ENCODE measurements at regions not wholly inside any gene's neighbourhood (a gene's known extent, or its start where the extent isn't known, plus 50 kb on each side); places are given as distances from the start of the nearest gene placed in this dataset.
"Not testable (repeated sequence)": the region's sequence is repeated elsewhere in the genome, so short reads cannot be mapped to it uniquely, and the experiment has no call there.

DNA sequence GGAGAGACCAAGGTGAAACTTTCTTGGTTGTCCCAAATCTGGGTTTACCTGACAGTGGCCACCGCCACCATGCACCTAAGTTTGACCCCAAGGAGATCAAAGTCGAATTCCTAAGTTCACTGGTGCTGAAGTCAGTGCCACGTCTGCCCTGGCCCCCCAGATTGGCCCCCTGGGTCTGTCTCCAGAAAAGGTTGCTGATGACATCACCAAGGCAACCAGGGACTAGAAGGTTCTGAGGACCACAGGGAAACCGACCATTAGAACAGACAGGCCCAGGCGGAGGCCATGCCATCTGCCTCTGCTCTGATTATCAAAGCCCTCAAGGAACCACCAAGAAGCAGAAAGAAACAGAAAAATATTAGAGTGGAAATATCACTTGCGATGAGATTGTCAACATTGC is 91.2 kb downstream of the DLL1 start:
- Mint-ChIP-seq H3K27ac (no peak overlapping the region), H3K4me3 (no peak overlapping the region), H3K36me3 (no peaks in the 10 kb centered on the region), H3K27me3 (peaks cover 2% of the 10 kb centered on the region), H3K4me1 (ENCODE audit: unreplicated experiment) (no peaks in the 10 kb centered on the region), H3K9me3 (no peaks in the 10 kb centered on the region)
- no peak for DNase-seq (ENCODE audit: extremely low spot score, unreplicated experiment)
- TF ChIP-seq, protein P1, sequence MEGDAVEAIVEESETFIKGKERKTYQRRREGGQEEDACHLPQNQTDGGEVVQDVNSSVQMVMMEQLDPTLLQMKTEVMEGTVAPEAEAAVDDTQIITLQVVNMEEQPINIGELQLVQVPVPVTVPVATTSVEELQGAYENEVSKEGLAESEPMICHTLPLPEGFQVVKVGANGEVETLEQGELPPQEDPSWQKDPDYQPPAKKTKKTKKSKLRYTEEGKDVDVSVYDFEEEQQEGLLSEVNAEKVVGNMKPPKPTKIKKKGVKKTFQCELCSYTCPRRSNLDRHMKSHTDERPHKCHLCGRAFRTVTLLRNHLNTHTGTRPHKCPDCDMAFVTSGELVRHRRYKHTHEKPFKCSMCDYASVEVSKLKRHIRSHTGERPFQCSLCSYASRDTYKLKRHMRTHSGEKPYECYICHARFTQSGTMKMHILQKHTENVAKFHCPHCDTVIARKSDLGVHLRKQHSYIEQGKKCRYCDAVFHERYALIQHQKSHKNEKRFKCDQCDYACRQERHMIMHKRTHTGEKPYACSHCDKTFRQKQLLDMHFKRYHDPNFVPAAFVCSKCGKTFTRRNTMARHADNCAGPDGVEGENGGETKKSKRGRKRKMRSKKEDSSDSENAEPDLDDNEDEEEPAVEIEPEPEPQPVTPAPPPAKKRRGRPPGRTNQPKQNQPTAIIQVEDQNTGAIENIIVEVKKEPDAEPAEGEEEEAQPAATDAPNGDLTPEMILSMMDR (conservative IDR thresholded peaks at IDR 0.05) = no peak

DNA sequence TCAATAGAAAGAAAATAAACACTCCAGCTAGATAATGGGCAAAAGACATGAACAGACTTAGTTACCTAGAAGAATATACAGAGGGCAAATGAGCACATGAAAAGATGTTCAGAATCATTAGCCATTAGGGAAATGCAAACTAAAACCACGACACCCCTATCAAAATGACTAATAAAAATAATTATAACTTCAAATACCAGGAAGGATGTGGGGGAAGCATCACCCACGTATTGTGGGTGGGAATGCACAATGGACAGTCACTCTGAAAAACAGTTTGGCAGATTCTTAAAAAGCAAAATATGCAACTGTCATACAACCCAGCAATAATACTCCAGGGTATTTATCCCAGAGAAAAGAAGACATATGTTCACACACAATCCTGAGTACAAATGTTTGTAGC is 92.6 kb downstream of the DLL1 start:
- no peak overlapping the region for H3K27ac Mint-ChIP-seq
- H3K27me3 Mint-ChIP-seq = peaks cover 2% of the 10 kb centered on the region
- no peaks in the 10 kb centered on the region for H3K4me1 Mint-ChIP-seq (ENCODE audit: unreplicated experiment)
- TF ChIP-seq, protein P1 (conservative IDR thresholded peaks at IDR 0.05) = no peak
- DNase-seq (ENCODE audit: extremely low spot score, unreplicated experiment) = no peak
- no peaks in the 10 kb centered on the region for H3K36me3 Mint-ChIP-seq
- no peaks in the 10 kb centered on the region for H3K9me3 Mint-ChIP-seq
- no peak overlapping the region for H3K4me3 Mint-ChIP-seq

DNA sequence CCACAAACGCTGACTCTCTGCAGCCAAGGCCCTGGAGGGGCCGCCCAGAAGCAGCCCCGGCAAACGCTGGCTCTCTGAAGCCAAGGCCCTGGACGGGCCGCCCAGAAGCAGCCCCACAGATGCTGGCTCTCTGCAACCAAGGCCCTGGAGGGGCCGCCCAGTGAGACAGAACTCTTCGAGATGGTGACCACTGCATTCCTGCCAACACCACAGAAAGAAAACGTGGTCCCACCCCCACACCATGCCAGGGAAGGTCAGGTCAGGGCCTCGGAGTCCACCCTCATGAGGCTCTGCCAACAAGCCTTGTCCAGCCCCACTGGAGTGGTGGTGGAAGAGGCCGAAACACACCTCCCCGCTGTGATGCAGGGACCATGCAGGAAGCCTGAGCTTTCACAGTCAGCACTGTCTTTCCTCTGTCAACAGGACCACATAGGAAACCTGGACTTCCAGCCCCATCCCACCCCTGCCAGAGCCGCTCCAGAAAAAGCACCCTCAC is 97.5 kb downstream of the DLL1 start:
- DNase-seq (ENCODE audit: extremely low spot score, unreplicated experiment) = peak; percentile 42
- no peaks in the 10 kb centered on the region for H3K9me3 Mint-ChIP-seq
- no peaks in the 10 kb centered on the region for H3K36me3 Mint-ChIP-seq
- no peaks in the 10 kb centered on the region for H3K4me1 Mint-ChIP-seq (ENCODE audit: unreplicated experiment)
- TF ChIP-seq, protein P1 (conservative IDR thresholded peaks at IDR 0.05) = no peak
- H3K27ac Mint-ChIP-seq = no peak overlapping the region
- peaks cover 4% of the 10 kb centered on the region for H3K27me3 Mint-ChIP-seq
- H3K4me3 Mint-ChIP-seq = no peak overlapping the region

DNA sequence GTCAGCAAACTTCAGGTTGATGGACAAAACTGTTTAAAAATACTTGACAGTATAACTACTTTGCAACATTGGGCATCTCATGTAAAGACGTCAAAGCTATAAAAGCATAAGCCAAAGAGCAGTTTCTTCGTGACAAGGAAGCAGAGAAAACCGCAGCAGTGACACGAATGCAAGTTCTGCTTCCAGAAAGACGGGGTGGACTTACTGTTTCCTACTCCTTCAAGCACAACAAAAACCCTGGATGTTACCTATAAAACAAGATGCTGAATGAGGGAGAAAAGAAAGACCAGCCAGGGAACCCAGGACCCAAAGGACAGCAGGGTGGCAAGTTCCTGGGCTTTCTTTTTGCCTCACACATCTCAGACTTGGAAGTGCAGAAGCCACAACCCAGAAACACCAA is 98.0 kb downstream of the DLL1 start:
- DNase-seq (ENCODE audit: extremely low spot score, unreplicated experiment) = no peak
- H3K4me3 Mint-ChIP-seq = no peak overlapping the region
- TF ChIP-seq, protein P1 (conservative IDR thresholded peaks at IDR 0.05) = no peak
- H3K27ac Mint-ChIP-seq = no peak overlapping the region
- H3K4me1 Mint-ChIP-seq (ENCODE audit: unreplicated experiment) = no peaks in the 10 kb centered on the region
- no peaks in the 10 kb centered on the region for H3K9me3 Mint-ChIP-seq
- H3K27me3 Mint-ChIP-seq = peaks cover 4% of the 10 kb centered on the region
- H3K36me3 Mint-ChIP-seq = no peaks in the 10 kb centered on the region

DNA sequence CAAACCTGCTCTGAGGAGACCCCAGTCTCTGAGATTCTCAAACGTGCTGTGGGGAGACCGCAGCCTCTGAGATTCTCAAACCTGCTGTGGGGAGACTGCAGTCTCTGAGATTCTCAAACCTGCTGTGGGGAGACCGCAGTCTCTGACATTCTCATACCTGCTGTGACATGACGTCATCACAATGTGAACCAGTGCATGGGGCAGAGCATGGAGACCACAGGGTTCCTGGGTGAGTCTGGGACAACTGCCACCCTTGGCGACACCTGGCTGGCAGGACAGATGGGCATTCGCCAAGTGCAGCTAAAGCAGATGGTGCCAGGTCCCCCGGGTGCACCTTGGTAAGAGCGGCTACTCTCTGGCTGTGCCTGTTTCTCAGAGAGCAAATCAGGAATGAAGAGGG is 98.8 kb downstream of the DLL1 start:
- not testable (repeated sequence) for H3K27me3 Mint-ChIP-seq; H3K4me3 Mint-ChIP-seq; H3K4me1 Mint-ChIP-seq (ENCODE audit: unreplicated experiment); H3K27ac Mint-ChIP-seq; H3K9me3 Mint-ChIP-seq; H3K36me3 Mint-ChIP-seq
- peak; percentile 42 for DNase-seq (ENCODE audit: extremely low spot score, unreplicated experiment)

DNA sequence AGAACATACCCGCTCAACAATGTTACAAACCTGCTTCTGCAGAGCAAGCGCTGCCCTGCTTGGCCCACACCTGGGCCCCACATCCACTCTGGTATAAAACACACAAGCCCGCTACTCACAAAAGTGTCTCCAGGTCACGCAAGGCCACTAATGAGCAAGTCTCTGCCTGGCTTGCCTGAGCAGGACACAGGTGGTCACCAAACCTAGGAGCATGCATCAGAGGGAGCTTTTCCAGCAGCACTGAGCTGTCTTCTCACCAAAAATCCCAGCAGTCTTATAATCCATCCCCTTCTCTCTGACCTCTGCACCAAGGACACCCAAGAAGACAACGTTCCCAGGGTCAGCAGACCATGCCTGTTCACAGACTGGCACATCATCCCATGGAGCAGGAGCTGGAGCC is 100.8 kb downstream of the DLL1 start:
- Mint-ChIP-seq H3K27me3 (peaks cover 4% of the 10 kb centered on the region), H3K27ac (no peak overlapping the region), H3K36me3 (no peaks in the 10 kb centered on the region), H3K9me3 (no peaks in the 10 kb centered on the region), H3K4me1 (ENCODE audit: unreplicated experiment) (no peaks in the 10 kb centered on the region), H3K4me3 (no peak overlapping the region)
- TF ChIP-seq, protein P1 (conservative IDR thresholded peaks at IDR 0.05) = no peak
- peak; percentile 53 for DNase-seq (ENCODE audit: extremely low spot score, unreplicated experiment)

Data from type B pancreatic cell (in vitro differentiated cells).